A549 (cell line): ENCODE measurements at regions not wholly inside any gene's neighbourhood (a gene's known extent, or its start where the extent isn't known, plus 50 kb on each side); places are given as distances from the start of the nearest gene placed in this dataset.

Source experiments
- BHLHE40 ChIP-seq: IDR thresholded peaks from 2 replicates; pipeline ENCODE4 v1.6.1; 2012; ENCODE audit warnings: low read depth, low read length, inconsistent platforms
- EP300 ChIP-seq, 2 experiments: fragments of >200 bp; sonication (Bioruptor Twin); formaldehyde crosslinking; IDR thresholded peaks; 2 replicates in 1 of 2; 3 replicates in 1 of 2; pipeline ENCODE4 v1.6.1; 2016 to 2017
- MAFK ChIP-seq: fragments of 450-650 bp; IDR thresholded peaks from 2 replicates; pipeline ENCODE4 v1.6.1; 2014; ENCODE audit not compliant: partially characterized antibody
- POLR2A ChIP-seq: IDR thresholded peaks from 2 replicates; pipeline ENCODE4 v1.6.1; 2012; ENCODE audit warnings: mild to moderate bottlenecking, low read length
- RFX5 ChIP-seq: fragments of 450-650 bp; IDR thresholded peaks from 2 replicates; pipeline ENCODE4 v1.7.1; 2014; ENCODE audit warnings: antibody characterized with exemption, mild to moderate bottlenecking, moderate library complexity
- TF ChIP-seq, protein P1 (sequence below): IDR thresholded peaks from 2 replicates; pipeline ENCODE4 v1.6.1; 2012
- TF ChIP-seq, protein P2 (sequence below): fragments of >200 bp; sonication (Bioruptor Twin); formaldehyde crosslinking; IDR thresholded peaks from 3 replicates; pipeline ENCODE4 v1.5.1; 2016

DNA sequence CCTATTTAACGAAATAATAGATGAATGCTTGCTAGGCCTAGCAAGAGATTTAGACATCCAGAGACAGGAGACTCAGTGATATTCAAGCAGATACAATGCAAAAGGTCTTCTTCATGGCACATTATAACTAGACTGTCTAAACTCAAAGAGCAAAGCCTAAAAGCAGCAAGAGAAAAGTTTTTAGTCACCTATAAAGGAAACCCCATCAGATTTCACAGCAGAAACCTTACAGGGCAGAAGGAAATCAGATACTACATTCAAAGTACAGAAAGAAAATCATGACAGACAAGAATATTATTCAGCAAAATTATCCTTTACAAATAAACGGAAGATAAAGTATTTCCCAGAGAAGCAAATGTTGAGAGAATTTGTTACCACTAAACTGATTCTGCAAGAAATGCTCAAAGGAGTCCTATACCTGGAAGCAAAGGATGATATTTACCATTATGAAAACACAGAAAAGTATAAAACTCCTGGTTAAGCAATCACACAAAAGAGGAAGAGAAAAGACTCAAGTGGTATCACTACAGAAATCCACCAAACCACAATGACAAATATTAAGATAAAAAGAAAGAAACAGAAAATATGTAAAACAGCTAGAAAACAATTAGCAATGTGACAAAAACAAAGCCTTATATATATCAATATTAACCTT lies 333.7 kb downstream of the MEI4 start:
- TF ChIP-seq MAFK, result no peak
- TF ChIP-seq, protein P1, sequence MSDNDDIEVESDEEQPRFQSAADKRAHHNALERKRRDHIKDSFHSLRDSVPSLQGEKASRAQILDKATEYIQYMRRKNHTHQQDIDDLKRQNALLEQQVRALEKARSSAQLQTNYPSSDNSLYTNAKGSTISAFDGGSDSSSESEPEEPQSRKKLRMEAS, result no peak
- TF ChIP-seq, protein P2, sequence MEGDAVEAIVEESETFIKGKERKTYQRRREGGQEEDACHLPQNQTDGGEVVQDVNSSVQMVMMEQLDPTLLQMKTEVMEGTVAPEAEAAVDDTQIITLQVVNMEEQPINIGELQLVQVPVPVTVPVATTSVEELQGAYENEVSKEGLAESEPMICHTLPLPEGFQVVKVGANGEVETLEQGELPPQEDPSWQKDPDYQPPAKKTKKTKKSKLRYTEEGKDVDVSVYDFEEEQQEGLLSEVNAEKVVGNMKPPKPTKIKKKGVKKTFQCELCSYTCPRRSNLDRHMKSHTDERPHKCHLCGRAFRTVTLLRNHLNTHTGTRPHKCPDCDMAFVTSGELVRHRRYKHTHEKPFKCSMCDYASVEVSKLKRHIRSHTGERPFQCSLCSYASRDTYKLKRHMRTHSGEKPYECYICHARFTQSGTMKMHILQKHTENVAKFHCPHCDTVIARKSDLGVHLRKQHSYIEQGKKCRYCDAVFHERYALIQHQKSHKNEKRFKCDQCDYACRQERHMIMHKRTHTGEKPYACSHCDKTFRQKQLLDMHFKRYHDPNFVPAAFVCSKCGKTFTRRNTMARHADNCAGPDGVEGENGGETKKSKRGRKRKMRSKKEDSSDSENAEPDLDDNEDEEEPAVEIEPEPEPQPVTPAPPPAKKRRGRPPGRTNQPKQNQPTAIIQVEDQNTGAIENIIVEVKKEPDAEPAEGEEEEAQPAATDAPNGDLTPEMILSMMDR, result no peak
- TF ChIP-seq RFX5, result no peak
- no peak for TF ChIP-seq POLR2A
- TF ChIP-seq BHLHE40, result no peak
- TF ChIP-seq EP300 (IDR thresholded peaks at IDR 0.05), result no peak
